AG08395 (cell line): ENCODE measurements at regions not wholly inside any gene's neighbourhood (a gene's known extent, or its start where the extent isn't known, plus 50 kb on each side); places are given as distances from the start of the nearest gene placed in this dataset.

Experiments used
- DNase-seq: peaks from one replicate; pipeline ENCODE4 v3.0.0; 2012; ENCODE audit warnings: mixed read lengths, low spot score

DNA sequence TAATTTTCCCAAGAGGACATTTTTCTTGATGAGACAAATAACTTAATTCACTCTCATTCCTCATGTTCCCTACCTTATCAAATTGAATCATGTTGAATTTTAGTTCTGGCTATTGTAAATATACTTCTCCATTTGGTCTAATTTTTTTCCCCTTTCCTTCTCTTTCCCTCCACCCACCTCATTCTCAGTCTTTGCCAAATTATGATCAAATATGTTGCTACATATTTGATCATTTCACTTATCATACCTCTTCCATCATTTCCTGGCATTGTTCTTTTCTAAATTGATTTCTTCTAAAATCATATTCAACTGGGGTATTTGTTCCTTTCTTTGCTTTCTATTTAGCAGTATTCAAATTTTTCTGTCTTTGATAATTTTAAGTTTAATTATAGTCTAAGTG is 52.3 kb downstream of the HDGFL1 start:
- no peak for DNase-seq

DNA sequence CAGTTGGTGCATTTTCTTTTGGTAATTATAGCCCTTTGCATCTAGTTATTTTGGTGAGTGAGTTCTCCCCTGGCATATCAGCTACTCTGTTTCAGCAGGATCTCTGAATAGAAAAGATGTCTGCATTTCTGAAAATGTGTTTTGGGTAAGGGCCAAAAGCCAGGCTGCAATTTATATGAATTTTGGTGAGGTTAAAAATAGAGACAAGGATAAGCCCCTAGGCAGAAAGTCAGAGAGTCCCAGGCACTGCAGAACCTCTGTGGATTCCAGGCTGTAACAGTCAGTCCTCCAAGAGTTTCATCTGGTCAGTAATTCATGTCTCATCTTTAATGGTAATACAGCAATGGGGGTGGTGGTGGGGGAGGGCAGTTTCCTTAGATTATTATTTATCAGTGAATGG is 53.0 kb downstream of the HDGFL1 start:
- DNase-seq = no peak

DNA sequence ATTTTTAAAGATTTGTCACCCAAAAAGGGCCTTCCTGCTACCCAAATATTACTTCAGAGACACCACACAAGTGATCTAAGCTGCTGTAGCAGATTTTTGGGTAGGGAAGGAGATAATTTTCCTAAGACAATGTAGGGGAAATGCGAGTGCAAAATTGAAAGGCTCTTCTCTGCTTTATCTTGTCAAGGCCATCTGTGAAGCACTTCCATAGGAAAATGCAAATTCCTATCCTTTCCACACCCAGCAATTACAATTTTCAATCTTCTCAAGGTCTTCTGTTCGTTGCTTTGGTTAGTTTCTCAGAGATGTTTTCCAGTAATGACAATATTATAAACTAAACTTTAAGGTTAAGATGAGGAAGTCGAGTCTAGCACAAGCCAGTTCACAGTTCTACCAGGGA is 53.4 kb downstream of the HDGFL1 start:
- DNase-seq = no peak

DNA sequence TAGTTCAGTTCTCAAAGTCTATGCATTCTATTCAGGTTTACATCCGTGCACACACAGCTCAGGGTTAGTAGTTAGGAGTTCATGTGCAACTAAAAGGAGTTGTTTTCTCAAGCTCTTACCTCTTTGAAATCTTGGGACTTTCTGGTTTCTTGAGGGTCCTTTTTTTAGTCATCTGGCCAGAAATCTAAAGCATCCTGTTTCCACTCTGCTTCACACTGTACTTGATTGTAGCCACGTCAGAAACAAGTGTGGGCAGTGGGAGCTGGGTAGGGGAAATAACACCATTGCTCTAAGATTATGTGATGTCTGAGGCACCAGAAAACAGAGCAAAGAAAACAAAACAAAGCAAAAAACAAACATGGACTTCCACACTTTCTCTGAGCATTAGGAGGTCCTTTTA is 58.3 kb downstream of the HDGFL1 start:
- DNase-seq = no peak

DNA sequence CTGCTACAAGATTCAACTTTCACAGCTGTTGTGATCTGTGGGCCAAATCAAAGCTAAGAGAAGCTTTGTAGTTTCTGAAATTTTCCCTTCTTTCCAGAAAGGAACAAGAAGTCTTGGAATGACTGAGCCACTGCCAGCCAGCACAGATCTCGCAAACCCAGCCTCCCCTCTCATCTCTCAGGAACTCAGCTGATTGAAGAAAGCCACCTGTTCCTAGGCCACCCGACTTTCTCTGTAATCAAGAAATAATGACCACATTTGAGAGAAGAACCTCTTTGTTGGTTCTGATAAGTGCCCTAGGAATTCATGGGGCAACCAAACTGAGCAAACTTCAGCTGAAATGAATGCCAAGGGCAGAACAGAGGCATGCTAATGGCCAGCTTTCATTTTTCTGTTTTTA is 61.7 kb downstream of the HDGFL1 start:
- no peak for DNase-seq

DNA sequence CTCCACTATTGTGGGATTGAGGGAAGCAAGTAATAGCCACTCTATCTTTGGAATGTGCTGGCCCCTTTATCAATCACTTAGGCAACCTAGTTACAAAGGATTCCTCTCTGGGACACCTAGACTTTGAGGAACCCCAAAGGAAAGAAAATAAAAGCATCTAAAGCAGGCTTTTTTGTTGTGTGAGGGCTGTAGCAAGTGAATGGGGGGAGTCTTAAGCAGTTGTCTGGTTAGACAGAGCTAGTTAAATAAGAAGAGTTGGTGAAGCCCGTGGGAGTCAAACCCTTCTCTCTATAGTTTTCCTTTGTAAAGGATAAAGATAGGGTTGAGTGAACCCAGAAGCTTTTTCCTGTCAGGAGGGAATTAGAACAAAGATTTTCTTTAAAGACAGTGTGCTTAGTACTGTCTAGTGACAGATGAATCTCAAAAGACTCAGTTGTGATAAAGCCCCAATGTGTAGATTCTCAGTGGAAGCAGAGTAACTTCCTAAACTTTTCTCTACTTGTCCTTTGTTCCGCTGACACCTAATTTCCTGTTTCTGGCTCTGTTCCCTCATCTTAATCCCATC is 63.3 kb downstream of the HDGFL1 start:
- no peak for DNase-seq

DNA sequence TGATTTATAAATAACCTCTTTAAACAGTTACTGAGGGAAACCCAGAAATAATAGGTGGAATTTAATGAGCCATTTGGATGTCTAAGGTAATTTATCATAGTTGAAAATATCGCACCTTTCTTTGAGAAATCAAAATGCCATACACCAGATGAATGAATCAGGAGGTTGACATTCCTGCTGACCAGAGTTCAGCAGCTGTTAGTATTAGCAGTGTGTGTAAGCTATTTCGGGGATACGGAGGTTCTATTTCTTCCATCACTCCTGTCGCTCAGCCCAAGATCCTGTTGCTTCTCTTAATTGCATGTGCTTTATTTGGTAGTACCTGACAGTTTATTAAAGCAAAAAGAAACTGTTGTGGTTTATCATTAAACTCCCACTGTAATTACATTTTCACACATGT is 67.1 kb downstream of the HDGFL1 start:
- no peak for DNase-seq

DNA sequence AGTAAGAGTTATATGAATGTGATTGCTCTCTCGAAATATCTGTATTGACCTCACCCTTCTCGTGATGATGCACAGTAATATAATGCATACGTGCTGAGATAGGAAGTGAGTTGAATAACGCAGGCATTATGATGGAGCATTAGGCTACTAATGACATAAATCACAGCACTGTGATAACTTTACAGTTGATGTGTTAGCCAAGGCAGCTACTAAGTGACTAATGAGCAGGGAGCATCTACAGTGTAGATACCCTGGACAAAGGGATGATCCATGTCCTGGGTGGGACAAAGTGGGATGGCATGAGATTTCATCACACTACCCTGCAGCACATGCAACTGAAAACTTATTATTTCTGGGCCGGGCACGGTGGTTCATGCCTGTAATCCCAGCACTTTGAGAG is 68.4 kb downstream of the HDGFL1 start:
- no peak for DNase-seq

DNA sequence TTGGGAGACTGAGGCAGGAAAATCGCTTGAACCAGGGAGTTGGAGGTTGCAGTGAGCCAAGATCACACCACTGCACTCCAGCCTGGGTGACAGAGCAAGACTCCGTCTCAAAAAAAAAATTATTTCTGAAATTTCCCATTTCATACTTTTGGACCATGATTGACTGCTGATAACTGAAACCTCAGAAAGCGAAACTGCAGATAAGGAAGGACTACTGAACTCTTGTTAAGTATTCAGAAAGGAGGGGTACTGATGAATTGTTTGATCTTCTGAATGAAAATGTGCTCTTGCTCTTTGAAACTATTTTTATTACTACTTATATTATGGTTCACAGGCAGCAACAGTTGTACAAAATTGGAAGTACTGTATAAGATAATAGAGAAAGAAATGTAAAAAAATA is 69.0 kb downstream of the HDGFL1 start:
- no peak for DNase-seq

DNA sequence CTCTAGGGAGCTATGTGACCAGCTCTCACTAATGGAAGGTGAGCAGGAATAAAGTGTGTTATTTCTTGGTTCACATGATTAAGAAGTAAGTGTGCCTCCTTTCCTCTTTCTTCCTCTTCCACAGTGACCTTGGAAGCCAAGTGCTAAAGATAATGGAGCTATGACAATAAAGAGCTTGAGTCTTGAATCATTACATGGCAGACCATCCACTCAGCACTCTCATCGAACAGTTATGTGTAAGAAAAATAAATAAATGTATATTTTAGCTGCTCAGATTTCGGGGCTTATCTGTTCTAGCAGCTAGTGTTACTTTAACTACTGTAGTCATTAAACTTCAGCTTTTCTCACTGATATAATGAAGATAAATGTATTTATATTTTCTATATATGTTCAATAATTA is 72.9 kb downstream of the HDGFL1 start:
- DNase-seq = no peak

DNA sequence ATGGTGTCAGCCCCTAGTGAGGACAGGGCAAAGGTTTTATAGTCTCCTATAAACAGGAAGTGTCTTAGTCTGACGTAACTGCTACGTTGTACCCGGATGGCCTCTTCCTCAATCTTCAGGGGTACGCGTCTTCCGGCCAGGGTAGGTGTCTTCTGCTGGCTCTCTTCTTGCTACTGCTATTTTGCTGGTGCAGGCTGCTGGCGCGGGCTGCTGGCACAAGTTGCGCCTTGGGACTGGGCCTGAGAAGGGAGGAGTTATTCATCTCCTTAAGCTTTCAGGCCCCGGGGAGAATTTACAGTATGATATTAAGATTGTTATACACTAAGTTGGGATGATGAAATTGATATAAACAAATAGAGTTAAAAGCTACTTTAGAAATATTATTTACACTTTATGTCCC is 74.4 kb downstream of the HDGFL1 start:
- DNase-seq = no peak

DNA sequence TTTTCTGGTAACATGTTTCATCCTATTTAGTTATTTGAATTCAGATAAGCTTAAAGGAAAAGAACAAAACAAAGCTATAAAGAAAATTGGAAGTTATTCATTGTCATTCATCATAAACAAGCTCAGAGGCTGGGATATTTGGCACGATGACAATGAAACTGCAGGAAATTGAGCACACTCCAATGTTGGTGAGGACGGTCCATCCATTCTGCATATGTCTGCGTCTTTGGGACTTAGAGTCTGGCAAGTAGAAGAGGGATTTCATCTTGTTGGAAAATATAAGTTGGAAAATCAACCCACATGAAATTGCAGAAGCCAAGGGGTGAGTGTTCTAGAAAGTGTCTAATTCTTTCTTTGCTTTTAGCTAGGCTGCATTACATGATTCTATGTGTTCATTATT is 78.4 kb downstream of the HDGFL1 start:
- no peak for DNase-seq

DNA sequence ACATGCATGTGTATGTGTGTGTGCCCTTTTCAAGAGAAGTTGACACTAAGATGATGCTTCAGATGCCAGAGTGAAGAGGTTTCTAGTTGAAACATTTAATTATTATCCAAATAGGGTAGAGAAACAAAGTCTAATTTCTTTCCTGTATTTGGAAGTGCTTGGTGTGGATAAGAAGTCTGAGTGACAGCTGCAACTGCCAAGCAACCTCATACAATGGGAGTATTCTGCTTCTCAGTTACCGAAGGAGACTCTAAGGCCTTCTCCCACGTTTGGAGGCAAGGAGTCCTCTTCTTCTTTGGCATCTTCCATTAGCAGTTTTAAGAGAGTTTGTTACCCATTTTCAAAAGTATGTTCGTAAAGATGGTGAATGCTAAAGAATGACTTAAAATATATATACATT is 82.4 kb downstream of the HDGFL1 start:
- DNase-seq = no peak

DNA sequence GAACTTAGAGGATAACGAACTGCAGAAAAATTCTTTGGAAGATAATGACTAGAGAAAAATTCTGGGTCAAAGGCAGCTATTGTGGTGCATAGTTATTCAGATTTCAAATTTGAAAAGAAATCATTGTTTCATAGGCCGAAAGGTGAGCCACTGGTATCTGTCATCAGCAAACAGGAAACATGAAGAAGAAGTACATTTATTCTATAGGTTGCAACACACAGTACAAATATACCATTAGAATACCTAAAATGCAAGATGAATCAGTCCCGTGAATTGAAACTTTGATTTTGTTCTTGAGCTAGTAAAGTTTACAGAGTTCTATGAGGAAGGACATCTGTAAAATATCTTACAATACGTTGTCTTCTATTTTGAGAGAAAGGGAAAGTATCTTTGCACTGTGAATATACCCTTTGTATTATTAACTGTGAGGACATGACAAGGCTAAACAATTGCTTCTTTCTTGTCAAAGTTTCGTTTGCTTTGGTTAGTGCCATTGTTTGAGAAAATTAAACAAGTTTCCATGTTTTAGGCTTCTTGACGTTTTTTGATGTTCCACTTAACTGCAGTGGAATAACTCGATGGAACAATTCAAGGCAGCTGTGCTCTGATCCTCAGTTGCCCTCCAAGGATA is 84.7 kb downstream of the HDGFL1 start:
- DNase-seq = no peak

DNA sequence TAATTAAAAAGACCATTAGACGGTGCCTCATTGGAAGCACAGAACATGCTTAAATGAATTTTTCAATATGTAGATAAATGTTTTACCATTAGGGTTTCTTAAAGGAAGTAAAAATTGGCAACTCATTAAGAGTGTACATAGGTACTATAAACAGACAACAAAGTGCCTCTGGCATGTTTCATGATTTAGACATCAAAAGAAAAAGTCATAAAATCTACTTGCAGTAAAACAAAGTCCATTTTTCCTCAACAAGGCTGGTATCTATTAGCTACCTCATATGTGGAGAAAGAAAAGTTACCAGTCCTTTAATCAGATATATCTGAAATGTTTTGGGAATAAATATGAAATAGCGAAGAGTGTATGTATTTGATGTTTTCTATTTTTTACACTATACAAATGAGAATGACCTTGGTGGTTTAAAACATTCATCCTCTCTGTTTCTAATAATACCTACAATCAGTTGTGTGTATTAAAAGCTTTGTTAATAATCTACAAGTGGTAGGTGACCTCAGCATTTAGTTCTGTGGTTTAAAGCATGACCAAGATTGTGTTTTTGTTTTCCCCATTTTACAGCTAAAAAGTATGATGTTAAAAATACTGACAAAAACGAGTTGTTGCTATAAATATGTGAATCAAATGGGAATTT is 87.5 kb downstream of the HDGFL1 start:
- no peak for DNase-seq

DNA sequence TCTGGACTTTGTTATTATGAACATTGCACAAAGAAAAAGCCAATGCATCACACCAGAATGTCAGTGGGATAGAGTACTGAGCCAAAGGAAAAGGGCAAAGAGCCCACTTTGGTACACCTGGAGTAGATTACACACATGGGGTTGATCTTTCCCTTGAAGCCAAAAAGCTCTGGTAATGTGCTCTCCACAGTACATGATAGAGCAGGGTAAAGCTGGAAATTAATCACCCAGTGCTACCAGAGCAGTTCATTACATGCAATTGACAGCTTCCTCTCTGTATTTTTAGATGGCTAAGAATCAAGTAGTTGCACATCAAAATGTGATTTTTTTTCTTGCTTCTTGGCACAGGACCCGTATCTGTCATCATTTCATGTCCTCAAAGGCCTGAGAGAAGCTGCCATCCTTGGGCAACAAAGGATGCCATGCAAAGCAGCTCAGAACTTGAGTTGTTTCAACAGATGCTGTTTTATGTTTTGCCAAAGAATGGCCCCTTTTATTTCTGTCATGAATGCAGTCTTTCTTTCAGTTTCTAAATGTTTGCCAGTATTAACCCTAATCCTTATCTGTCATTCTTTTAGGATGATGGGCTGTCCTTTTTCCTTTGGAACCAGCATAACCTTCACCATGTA is 88.1 kb downstream of the HDGFL1 start:
- no peak for DNase-seq

DNA sequence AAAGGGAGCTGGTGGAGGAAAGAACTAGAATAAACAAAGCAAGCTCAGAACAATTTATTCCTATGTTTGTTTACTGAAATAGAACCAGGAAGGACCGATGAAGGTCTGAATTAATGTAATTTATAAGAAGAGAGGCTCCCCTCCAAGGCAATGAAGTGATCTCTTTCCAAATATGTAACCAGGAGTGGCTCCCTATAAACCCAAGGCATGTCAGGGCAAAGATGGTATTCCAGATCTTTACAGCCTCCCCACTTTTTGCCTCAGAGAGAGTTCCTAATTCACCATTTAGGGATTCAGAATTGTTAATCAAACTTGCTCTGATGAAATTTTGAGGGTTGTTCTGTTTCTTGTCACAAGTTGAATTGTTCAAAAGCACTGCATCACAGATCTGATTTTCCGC is 88.8 kb downstream of the HDGFL1 start:
- no peak for DNase-seq

DNA sequence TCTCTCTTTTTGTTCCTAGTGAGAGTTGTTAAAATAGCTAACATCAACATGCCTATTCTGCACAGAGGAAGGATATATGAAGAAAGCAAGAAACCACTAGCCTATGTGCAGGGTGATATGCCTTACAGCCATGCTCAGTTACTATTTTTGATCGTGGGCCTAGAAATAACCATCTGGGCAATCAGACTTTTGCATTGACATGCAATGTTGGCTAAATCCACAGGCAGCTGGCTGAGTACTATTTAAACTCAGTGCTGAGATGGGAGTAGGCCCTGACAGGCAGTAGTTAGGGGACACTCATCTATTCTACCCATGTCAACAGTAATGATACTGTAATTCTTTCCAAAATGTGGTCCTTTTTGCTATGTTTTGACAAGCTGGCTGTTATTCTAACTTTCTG is 89.6 kb downstream of the HDGFL1 start:
- no peak for DNase-seq

DNA sequence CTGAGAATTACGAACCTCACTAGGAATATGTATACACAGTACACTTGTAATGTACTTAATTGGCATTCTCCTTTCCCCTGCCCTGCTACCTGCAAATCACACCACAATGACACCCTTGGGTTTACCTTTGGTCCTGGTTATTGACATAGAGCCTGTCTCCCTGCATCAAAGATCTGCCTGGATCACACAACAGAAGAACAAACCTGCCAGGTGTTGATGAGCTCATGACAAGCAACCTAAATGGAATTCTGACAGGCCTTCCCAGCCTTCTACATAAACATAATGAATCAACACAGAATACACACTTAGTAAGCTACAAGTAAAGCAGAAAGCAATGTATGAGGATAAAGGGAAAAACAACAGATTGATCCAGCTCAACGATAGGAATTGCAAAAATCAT is 95.6 kb downstream of the HDGFL1 start:
- DNase-seq = no peak

DNA sequence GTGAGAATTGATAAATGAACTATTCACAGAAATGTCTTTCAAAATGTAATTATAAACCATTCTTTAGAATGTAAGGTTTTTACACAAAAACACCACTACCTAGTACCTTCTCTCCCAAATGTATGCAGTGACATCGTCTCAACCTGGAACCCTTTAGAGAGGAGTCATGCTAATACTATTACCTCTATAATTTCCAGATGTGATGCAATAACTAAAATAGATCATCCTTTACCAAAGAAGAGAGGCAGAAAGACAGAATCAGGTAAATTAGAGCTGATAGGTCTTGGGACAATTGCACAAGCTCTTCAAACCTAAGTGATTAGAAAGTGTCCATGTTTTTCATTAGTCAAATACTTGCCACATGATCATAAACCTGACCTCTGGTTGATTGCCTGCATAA is 96.7 kb downstream of the HDGFL1 start:
- DNase-seq = no peak

DNA sequence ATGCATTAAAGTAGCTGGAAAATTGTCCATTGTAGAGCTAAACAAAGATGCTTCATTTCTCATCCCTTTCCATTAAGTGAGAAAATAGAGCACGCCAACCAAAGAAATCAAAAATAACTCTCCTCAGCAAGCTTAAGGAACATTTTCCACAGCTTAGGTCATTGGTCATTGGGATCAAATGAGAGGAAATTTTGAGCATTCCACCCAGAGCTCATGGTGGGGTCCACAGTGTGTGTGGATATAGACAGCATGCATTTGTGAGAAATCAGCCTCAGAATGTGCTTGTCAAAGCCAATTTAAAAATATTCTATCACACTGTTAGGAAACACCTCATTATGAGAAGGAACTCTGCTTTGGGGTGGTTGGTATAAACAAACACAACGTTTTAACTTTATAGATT is 97.2 kb downstream of the HDGFL1 start:
- DNase-seq = no peak

DNA sequence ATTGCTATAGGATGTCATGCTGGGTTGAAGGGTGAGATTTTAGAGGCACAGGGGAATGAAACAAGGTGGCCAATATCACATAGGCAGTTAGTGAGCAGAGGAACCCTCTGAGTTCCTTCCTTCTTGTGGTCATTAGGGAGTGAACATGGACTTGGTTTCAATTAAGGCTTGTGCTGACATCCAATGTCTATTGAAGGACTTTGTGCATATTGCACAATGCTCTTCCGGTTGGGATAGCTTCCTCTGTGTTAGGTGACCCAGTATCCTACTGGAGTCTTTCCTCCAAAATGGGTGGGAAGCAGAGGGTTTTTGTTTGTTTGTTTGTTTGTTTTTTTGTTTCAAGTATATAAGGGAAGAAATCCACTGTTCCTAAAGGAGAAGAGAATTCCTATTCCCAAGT is 98.5 kb downstream of the HDGFL1 start:
- no peak for DNase-seq

DNA sequence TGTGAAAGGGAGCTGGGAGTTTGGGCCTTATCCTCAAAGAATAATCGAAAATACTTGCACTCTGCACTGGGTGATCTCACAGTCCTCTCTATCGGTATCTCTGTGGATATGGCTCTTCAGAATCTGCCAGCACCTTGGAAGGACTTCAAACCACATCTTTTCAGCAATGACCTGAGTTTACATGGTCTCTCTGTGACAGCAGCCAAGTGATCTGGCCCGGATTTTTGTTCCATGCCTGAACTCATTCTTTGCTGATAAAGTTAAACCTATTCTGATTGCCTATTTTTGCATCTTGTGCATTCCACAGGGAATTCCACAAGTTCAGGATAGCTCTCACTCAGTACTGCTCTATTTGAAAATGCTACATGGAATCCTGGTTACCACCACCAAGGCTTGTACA is 98.9 kb downstream of the HDGFL1 start:
- DNase-seq = peak; percentile 2

DNA sequence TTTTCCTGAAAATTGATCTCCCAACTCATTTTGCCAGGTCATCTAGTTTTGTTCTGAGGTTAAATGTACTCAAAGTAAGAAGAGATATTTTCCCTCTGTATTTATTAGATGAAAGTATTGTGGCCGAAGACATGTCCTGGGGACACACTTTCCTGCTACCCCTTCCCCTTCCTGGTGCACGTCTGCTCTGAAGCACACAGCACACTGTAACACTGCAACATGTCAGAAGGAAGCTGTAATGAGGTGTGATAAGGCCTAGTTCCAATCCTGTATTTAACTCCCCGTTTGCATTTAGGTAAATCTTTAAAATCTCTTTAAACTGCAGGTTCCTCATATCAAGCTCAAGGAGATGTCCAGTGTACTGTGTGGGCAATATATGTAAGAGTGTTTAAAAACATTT is 99.4 kb downstream of the HDGFL1 start:
- no peak for DNase-seq
